HG02571 (cell line): ENCODE measurements at regions not wholly inside any gene's neighbourhood (a gene's known extent, or its start where the extent isn't known, plus 50 kb on each side); places are given as distances from the start of the nearest gene placed in this dataset.

Experiments
- ATAC-seq: cut with Tn5 transposase; IDR thresholded peaks from one replicate; pipeline ENCODE4 v1.9.1; 2021; ENCODE audit warnings: mild to moderate bottlenecking, moderate library complexity; ENCODE audit not compliant: unreplicated experiment

DNA sequence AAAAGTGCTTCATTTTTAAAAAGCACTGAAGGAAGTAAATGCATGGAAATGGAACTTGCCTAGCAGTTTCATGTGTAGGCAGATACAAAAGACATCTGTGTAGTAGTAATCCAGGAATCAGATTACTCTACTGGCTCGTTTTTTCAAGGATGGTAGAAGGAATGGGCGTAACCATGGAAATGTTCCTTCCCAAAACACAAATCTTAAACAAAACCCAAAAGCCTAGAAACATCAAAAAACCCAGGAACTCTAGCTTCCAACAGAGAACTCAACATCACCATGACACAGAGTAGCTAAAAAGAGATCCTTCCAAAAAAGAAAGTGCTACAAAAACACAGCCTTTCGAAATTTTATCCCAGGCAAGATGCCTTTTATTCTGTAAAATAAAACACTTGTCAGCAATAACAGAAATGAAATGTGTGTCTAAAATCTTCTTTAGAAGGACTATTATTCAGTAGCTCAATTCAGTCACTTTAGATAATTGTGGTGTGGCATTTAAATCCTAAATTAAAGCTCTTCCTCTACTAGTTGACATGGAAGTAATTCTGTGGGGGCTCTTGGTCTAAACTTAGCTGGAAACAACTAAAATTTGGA lies 81.7 kb downstream of the FAM217A start:
- ATAC-seq = no peak

DNA sequence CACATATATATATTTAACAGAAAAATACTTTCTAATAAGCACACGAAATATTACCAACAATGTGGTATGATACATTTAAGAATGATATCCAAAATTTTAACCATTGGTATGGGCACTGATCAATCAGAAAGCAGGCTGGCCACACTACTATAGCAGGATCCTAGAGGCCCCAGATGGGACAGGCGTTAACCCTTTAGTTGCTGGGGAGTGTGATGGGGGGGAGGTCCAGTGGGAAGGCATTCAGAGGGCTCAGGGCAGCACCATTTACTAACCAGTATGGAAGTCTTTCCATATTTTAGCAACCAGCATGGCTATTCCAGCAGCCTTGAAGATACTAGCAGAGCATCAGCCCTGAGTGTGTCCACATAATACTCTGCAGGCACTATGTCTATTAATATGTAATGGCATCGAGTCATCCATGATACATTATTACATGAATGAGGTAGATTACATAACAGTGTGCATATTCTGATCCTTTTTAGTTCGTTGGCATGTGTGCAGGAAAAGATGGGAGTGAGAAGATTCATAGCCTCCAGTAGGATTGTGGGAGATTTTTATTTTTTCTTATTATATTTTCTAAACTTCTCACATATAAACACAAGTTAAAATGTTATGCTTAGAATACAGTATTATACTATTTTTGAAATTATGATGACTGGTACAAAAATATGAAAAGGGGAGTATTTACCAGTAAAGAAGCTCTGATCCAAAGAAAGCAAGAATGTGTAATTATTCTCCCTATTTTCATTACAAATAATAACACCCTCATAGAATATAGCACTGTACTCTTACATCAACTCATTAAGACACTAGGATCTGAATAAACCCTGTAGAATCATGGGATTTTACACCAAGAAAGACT lies 78.9 kb downstream of the FAM217A start:
- ATAC-seq = no peak

GRCh38 chr6:4004249-4004648 lies 74.7 kb downstream of the FAM217A start:
- ATAC-seq = no peak

DNA sequence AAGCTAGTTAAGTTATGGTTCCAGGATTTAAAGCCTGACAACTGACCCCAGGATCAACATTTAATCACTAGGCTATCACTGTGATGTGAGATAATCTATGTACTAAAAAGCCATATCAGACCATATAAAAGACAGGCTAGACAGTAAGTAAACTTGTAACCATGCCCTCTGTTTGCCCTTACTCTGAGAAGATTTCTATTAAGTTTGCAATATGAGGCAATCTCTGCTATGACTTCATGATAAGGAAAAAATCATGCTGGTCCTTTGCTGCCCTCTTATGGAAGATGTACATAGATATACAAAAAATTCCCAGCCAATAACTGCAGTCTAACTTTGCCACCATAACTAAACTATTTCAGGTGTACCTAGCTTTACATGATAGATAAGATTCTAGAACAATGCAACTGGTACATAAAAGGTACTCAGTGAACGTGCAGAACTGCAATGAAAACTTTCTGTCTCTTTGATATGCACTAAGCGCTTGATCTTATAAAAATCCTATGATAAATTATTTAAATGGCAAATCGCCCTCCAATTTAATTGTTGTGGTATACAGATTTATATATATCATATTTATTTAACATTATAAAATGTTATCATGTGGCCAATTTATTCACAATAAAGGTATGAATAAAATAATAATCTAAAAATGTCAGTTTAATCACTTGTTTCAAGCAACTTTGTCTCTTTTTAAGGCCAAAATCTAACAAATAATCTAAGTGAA lies 70.5 kb downstream of the FAM217A start:
- ATAC-seq = no peak

DNA sequence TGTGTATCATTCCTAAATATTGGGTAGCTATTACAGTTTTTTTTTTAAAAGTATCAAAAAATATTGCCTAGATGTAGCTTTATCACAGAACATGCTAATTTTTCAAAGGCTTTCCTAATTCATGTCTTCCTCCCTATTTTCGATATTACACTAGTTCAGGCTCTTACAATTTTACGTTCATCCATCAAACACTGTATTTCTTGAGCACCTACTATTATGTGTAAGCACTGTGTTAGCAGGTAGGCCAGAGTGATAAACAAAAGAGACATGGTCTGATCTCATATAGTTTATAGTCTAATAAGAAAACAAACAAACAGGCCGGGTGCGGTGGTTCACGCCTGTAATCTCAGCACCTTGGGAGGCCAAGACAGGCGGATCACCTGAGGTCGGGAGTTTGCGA lies 69.5 kb downstream of the FAM217A start:
- ATAC-seq = no peak

DNA sequence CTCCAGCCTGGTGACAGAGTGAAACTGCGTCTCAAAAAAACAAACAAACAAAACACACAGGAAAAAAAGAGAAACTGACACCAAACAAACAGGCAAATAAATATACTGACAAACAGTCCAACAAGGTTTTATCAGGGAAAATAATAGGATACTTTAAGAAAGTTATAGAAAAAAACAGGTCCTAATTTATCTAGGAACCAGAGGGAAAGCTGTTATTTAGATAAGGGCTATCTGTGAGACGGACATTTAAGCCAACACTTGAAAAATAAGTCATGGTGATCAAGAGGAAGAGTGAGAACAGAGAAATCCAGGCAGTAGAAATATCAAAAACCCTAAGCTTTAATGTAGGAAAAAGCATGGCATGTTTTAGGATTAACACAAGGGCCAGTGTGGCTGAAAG lies 68.9 kb downstream of the FAM217A start:
- ATAC-seq = no peak

DNA sequence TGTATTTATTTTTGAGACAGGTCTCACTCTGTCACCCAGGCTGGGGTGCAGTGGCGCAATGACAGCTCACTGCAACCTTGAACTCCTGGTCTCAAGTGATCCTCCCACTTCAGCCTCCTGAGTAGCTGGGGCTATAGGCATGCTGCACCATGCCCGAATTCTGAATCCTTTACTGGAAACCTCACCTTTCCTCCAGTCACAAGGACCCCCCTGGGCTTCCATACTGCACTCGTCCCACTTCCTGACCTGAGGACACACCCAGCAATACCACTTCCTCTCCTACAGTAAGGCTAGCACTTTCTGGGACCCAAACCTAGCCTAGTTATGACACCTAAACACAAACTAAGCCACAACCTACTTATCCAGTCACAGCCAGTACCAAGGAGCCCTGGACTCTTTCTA lies 68.2 kb downstream of the FAM217A start:
- no peak for ATAC-seq

DNA sequence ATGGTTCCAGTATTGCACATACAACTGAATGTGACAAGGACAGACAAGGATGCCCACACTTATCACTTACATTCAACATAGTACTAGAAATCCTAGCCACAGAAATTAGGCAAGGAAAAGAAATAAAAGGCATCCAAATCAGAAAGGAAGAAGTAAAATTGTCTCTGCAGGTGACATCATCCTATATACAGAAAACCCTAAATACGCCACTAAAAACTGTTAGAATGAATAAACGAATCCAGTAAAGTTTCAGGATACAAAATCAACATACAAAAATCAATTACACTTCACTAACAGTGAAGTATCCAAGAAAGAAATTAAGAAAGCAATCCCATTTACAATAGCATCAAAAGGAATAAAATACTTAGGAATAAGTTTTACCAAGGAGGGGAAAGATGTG lies 66.1 kb downstream of the FAM217A start:
- no peak for ATAC-seq

- ATAC-seq = no peak
Observed at GRCh38 chr6:4017058-4017739, 61.7 kb downstream of the FAM217A start.

- ATAC-seq = no peak
Observed at GRCh38 chr6:4017834-4018170, 61.1 kb downstream of the FAM217A start.

DNA sequence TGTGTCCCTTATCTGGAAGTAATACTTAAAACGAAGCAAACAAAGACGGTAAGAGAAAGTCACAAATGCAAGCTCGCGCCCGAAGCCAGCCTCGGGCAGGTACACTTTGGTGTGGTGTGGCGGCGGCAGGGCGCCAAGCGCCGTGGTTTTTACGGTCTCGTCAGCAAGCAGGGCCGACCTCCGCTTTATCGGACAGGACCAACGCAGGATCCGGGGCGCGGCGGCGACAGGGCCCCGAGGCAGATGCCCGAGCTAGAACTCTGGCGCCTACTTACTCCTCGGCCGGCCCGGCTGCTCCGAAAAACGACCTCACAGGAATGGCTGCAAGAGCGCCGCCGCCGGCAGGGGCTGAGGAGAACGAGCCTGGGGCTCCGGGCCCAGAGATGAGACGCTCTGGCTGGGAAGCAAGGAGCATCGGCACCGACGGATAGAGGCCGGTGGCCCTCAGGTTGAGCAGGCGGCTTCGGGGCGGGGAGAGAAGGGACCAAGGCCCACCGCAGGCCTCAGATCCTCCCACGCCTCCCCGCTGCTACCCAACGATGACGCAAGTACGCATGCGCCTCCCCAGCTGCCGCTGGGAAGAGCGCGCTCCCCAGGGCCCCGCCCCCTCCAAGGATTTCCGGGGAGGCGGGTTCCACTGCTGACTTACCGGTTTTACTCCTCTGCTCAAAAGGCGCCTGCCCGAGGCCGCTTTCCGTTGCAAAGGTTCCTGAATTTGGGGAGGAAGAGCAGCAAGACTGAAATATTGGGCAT lies 60.6 kb downstream of the FAM217A start:
- peak; percentile 74 for ATAC-seq
